ENCODE measurements at regions not wholly inside any gene's neighbourhood (a gene's known extent, or its start where the extent isn't known, plus 50 kb on each side); places are given as distances from the start of the nearest gene placed in this dataset.

- DNase-seq = no peak
Measured at GRCh38 chr11:115722711-115723110, 218.5 kb upstream of the CADM1 start.

- DNase-seq = no peak
Measured at GRCh38 chr11:115721296-115721995, 217.2 kb upstream of the CADM1 start.

DNA sequence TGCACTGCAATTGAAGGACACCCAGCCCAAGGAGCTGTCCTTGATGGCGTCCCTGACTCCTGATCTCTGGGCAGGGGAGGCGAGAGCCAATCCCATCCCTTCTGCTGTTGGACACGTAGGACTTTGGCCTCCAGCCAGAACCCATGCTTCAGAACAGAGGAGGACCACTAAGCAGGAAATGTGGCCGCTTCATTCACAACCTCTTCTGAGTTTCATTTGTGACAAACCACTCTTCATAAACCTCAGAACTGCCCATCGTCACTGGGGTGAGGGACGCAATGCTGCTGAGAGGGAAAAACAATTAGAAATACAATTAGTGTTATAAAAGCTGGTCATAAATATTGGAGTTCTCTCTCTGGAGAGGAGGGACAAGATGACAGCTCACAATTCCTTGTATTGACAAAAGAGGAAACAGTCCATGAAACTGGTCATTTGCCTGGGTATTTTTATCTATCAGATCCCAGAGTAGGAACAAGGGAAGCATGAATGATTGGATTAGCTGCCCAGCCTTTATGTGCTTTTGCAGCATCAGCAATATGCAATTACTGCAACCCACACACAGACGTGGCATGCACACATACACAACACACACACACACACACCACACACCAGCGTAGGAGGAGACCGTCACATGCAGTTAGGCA lies 216.5 kb upstream of the CADM1 start:
- DNase-seq = no peak

- DNase-seq = no peak
Measured at GRCh38 chr11:115718945-115719344, 214.7 kb upstream of the CADM1 start.

DNA sequence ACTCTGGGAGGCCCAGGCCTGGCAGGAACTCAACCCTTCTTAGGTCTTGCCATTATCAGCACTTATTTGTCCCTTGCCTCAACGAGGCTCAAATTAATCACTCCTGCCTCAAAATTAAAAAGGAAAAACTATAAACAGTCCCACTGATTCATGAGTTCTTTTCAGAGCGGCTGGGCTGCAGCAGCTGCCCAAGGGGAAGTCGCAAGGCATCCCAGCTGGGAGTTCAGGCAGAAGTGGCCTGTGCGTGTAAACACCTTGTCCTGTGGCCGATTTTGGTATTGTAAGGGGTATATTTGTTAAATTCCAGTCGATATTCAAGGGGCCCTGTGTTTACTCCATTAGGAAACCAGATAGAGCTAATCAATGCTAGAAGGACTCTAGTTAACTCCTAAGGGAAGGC lies 213.9 kb upstream of the CADM1 start:
- no peak for DNase-seq

DNA sequence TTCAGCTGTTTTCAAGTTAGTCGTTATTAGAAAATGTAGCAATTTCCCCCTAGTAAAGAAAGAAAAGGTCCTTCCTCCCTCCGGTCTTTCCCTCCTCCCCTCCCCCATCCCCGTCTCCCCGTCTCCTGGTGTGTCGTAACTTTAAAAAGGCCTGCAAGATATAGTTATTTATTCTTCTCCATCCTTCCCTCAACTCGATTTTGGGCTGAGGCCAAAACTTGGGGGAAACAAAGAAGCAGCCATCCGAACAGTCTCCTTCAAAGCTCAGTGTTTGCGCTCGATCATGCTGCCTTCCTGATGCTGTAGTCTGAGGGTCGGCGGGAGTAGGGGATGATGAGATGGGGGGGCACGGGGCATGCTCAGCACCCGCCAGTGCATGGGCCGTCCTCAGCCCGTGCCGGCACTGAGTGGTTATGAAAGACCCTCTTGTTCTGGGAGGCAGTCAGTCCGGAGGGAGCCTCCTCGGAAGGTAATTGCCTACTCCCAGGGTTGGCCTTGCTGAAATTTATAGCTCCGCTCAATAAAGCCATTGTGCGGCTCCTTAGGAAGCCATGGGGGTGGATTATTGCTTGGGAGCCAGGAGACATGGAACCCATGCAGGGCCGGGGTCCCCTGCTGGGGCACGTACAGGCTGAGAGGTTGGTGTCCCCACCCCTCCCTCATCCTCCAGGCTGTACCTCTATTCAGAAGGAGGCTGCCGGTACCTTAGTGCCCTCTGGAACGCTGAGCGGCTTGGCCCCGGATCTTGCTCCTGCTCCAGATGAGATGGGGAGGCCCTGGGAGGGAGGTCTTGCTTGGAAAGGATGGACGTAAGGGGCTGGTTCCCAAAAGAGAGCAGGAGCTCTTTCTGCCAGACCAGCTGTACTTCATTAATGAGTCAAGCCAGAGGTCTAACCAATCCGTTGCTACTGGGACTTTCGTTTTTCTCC lies 212.7 kb upstream of the CADM1 start:
- DNase-seq = peak; percentile 49

GRCh38 chr11:115716080-115716479 lies 211.9 kb upstream of the CADM1 start:
- no peak for DNase-seq

DNA sequence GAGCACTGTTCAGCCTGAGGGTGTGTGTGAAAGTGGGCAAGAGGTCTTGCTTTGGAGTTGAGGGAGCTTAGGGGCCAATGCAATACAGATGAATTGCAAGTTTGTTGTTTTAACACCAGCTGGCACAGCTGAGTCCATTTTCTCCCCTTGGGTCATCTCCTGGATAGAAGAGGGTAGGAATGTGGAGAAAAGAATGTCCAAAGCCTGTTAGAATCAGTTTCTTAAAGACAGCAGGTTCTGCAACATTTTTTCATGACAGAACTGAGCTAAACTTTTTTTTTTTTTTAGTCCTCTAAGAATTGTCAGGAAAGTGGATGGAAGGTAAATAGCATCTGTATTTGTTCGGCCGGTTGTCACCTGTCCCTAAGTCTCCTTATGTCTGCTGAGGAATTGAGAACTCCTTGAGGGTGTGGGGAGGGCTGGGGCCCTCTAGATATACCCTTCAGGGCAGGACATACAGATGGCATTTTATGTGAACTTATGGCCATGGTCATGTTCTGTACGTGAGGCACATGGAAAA lies 211.1 kb upstream of the CADM1 start:
- DNase-seq = no peak

- no peak for DNase-seq
Measured at GRCh38 chr11:115712296-115712695, 208.1 kb upstream of the CADM1 start.

- no peak for DNase-seq
Measured at GRCh38 chr11:115710980-115711379, 206.8 kb upstream of the CADM1 start.

DNA sequence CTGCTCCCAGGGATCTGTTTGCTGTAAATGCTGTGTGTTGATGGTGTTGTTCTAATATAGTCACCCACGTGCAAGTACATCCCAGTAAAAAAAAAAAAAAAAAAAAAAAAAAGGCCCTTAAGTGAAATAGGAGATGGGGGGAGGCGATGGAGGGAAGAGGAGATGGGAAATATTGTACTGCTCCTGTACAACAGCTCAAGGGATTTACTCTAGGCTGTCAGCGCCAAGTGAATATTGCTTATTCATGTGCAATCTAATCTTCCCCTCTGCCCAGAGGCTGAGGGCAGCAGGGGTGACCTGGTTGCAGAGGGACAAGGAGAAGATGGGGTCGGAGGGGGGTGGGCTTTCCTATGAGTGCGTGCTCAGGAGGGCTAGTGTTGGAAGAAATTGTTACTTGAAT lies 206.2 kb upstream of the CADM1 start:
- no peak for DNase-seq

GRCh38 chr11:115709297-115709696 lies 205.1 kb upstream of the CADM1 start:
- no peak for DNase-seq

- no peak for DNase-seq
Measured at GRCh38 chr11:115707180-115707905, 203.1 kb upstream of the CADM1 start.

DNA sequence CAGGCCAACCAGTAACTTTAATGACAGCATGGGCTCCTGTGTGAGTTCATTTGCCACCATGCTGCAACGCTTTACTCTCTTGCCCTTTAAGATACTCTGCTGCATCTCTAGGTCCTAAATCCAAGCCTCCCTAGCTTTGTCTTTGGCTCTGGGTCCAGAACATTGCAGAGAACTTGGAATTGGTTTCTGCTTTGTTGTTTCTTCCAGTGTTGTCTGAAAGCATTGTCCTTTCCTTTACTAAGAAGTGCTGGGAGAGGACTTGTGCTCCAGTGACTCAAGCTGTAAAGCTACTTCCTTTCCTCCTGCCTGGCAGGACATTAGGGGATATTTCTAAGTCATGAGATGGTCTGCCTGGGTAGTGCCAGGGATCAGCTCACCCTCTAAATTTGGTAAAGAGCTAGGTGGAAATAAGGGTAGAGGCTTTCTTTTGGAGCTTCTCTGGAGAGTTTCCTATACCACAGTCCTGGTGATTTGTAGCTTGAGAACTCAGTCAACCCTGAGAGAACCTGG lies 202.5 kb upstream of the CADM1 start:
- DNase-seq = no peak

- DNase-seq = no peak
Measured at GRCh38 chr11:115705200-115705599, 201.0 kb upstream of the CADM1 start.

DNA sequence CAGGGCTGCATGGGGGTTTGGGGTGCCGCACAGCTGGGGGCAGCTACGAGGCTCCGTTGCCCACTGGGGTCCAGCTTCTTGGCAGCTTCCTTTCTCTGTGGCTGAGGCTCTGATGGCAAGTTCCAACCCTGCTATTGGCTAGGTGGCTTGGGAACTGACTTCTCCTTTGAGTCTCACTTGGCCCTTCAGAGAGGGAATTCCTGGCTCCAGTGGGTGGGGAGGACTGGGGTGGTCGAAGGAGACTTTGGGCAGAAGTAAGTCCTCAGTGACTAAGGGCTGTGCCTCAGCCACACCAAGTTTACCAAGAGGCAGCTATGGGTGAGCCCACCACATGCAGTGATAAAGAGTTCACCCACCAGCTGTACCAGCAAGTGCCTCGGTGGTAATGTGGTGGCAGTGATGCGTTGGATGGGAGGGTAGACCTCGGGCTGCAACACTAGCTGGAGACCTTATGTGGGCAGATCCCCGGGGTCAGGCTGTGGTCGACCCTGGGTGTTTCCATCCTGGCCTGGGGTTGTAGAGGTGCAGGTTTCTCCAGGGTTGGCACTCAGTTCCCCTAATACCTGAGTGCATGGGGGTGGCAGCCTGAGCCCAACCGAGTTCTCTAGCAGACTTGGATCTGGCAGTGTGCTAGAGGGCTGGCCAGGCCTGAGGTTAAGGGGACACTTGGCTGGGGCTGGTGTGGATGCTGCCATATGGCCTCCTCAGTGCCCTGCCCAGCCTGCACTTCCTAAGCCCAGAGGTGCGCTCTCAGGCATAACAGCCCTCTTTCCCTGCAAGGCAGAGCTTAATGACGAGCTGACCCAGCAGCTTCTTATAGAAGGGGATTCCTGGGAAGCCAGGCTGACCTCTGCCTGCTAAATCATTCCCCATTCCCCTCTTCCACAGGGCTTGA lies 197.0 kb upstream of the CADM1 start:
- DNase-seq = no peak

GRCh38 chr11:115700496-115700895 lies 196.3 kb upstream of the CADM1 start:
- no peak for DNase-seq

DNA sequence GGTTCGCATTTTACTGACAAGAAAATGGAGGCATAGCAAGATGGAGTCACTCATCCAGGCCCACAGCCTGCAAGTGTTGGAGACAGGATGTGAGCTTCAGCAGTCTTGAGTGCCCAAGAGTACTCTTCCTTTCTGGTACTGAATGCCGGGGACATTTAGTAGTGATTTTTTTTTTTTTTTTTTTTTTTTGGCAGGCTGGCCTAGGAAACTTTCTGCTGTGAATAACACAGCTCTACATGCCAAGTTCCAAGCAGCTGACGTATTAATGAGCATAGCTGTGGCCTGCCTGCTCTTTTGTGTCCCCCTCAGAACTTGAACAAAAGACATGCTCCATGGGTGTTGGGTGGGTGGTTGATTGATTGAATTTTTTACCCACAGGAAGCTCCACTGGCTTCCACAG lies 195.5 kb upstream of the CADM1 start:
- DNase-seq = no peak

DNA sequence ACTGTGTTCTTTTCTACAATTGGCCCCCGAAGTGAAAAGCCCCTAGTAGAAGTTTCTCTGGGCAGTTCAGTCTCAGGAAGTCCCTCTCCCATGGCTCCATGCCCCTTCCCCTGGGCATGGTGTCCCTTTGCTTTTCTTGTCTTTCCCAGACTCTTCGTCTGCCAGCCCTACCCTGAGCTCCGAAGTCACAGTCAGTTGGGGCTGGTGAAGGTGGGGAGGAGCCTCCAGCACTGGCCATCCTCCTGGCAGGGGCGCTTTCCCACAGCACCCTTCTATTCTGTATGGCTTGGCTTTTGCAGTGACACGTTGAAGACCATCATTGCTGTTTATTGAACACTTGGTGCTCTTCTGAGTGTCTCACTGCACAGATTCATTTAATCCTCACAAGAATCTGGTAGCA lies 195.1 kb upstream of the CADM1 start:
- DNase-seq = no peak

GRCh38 chr11:115698243-115698642 lies 194.0 kb upstream of the CADM1 start:
- DNase-seq = no peak

- no peak for DNase-seq
Measured at GRCh38 chr11:115696563-115696962, 192.3 kb upstream of the CADM1 start.
